Choroid plexus epithelial cell (primary cell): ENCODE measurements at regions not wholly inside any gene's neighbourhood (a gene's known extent, or its start where the extent isn't known, plus 50 kb on each side); places are given as distances from the start of the nearest gene placed in this dataset.

Source experiments
- DNase-seq: peaks from one replicate; pipeline ENCODE4 v3.0.0-alpha.2; 2010; ENCODE audit warnings: low read depth
- H3K4me3 ChIP-seq: 2 replicates; pipeline ENCODE4 v1.5.1; 2011; ENCODE audit warnings: low read depth, mild to moderate bottlenecking, control low read depth, low read length, moderate library complexity
- CTCF ChIP-seq: conservative IDR thresholded peaks from 2 replicates; pipeline ENCODE4 v1.5.1; 2011; ENCODE audit warnings: low read depth, mild to moderate bottlenecking, control low read depth, inconsistent platforms, low read length, moderate library complexity

- TF ChIP-seq CTCF, result no peak
- H3K4me3 ChIP-seq, result no peak overlapping the region
- no peak for DNase-seq
Measured at GRCh38 chr6:164166996-164167395, 752.5 kb downstream of the QKI start.

GRCh38 chr6:164166515-164166914 is 752.0 kb downstream of the QKI start:
- DNase-seq, result no peak
- H3K4me3 ChIP-seq, result no peak overlapping the region
- TF ChIP-seq CTCF, result no peak

- DNase-seq, result no peak
- no peak overlapping the region for H3K4me3 ChIP-seq
- TF ChIP-seq CTCF, result no peak
Measured at GRCh38 chr6:164164876-164165275, 750.4 kb downstream of the QKI start.

GRCh38 chr6:164163239-164163638 is 748.7 kb downstream of the QKI start:
- H3K4me3 ChIP-seq, result no peak overlapping the region
- no peak for TF ChIP-seq CTCF
- no peak for DNase-seq

- DNase-seq, result no peak
- H3K4me3 ChIP-seq, result no peak overlapping the region
- TF ChIP-seq CTCF, result no peak
Measured at GRCh38 chr6:164159061-164159460, 744.5 kb downstream of the QKI start.

GRCh38 chr6:164154588-164154987 is 740.1 kb downstream of the QKI start:
- TF ChIP-seq CTCF, result no peak
- no peak overlapping the region for H3K4me3 ChIP-seq
- no peak for DNase-seq

- no peak for TF ChIP-seq CTCF
- DNase-seq, result no peak
- no peak overlapping the region for H3K4me3 ChIP-seq
Measured at GRCh38 chr6:164152611-164153010, 738.1 kb downstream of the QKI start.
